Activated naive CD8-positive, alpha-beta T cell treated with anti-CD3 and anti-CD28 coated beads for 36 hours (primary cell): ENCODE measurements at regions not wholly inside any gene's neighbourhood (a gene's known extent, or its start where the extent isn't known, plus 50 kb on each side); places are given as distances from the start of the nearest gene placed in this dataset.
"Not testable (repeated sequence)": the region's sequence is repeated elsewhere in the genome, so short reads cannot be mapped to it uniquely, and the experiment has no call there.

Experiments used
- DNase-seq: peaks from one replicate; pipeline ENCODE4 v3.0.0; 2021
- H3K27ac Mint-ChIP-seq: one replicate; pipeline ENCODE4 v1.8.0; 2022; ENCODE audit warnings: mild to moderate bottlenecking, moderate library complexity, mixed read lengths
- H3K27me3 Mint-ChIP-seq: one replicate; pipeline ENCODE4 v1.8.0; 2022; ENCODE audit warnings: mild to moderate bottlenecking, mixed read lengths
- H3K36me3 Mint-ChIP-seq: one replicate; pipeline ENCODE4 v1.8.0; 2021; ENCODE audit warnings: mild to moderate bottlenecking, mixed read lengths
- H3K4me1 Mint-ChIP-seq: one replicate; pipeline ENCODE4 v1.8.0; 2021; ENCODE audit warnings: mixed read lengths
- H3K4me3 Mint-ChIP-seq: one replicate; pipeline ENCODE4 v1.8.0; 2022; ENCODE audit warnings: mild to moderate bottlenecking, moderate library complexity, mixed read lengths
- H3K9me3 Mint-ChIP-seq: one replicate; pipeline ENCODE4 v1.8.0; 2022; ENCODE audit warnings: mixed read lengths

DNA sequence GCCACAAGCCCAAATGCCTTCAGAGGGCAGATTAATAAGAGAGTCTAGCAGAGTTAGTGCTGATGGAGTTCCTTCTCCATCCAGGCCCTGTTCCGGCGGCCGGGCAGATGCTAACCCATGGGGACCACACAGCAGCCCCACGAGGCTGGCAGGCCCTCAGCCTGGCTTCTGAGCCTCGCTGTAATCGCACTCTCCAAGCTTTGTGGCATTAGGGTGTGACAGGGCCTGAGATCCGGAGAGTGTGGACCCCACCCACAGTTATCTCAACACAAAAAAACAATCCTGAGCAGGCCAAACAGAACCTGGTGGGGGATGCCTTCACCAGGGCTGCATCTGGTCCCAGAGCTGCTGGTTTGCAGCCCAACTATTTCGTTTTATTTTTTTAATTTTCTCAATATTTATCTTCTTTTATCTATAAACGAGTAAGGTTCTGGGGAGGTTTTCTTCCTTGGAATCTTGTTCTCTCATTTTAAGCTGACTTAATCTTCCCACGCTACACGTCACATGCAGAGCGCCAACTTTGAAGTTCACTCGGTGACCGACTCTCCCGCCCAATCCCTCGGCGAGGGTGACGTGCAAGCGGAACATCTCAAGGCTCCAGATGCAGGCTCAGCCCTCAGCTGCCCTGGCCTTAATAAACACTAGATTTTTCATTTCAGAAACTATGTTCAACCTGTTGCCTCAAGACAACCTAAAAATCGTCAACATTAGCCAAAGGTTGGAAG is 372.4 kb downstream of the BCL2L11 start:
- H3K4me1 Mint-ChIP-seq, H3K36me3 Mint-ChIP-seq, H3K27me3 Mint-ChIP-seq, H3K9me3 Mint-ChIP-seq, DNase-seq, H3K27ac Mint-ChIP-seq, H3K4me3 Mint-ChIP-seq: not testable (repeated sequence)

DNA sequence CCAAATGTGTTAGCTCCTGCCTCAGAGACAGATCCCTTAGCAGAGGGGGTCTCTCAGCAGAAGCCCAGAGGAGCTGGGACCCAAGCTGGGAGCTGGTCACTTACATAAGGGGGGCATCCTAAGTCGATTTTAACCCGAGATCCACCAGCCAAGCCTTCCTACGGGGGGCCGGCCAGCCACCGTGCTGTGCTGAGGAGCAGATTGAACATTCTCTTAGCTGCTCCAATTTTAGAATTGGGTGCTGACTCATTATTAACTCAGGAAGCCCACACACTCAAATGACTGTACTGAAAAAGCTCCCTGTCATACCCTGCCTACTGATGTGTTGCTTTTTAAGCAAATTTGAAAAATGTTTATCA is 373.0 kb downstream of the BCL2L11 start:
- not testable (repeated sequence) for DNase-seq, H3K9me3 Mint-ChIP-seq, H3K36me3 Mint-ChIP-seq, H3K27me3 Mint-ChIP-seq, H3K4me1 Mint-ChIP-seq
- Mint-ChIP-seq H3K27ac (peak overlapping the region; percentile 25), H3K4me3 (peak overlapping the region; percentile 59)

DNA sequence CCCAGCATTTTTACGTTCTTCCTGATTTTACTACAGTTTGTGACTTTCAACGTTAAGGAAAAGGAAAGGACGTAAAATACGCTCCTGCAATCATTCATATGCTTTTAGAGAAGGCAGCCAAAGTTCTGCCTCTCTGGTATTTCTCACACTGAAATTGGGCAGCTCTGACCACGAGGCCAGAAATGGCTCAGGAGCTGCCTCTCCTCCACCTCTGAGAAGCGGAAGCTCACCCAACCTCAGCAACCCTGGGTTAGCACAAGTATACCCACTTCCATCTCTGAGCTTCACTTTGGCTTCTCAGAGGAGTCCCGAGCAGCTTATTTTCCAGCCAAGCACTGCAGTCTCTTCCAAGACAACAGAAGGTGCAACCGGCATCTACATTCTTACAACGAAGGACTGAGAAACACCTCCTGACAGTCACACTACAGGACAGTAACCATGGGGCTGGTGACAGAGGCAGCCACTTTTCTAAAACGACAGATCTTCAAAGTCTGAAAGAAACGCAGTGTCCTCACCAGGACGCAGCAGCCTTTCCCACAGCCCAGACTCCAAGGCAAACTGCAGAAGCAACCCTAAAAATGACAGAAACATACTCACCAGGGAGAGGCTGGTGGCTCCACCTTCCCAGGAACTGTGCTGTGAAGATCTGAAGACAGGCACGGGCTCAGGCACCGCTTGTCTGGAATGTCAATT is 373.7 kb downstream of the BCL2L11 start:
- H3K27ac Mint-ChIP-seq, H3K4me1 Mint-ChIP-seq, H3K4me3 Mint-ChIP-seq, H3K36me3 Mint-ChIP-seq, H3K27me3 Mint-ChIP-seq, DNase-seq, H3K9me3 Mint-ChIP-seq: not testable (repeated sequence)

DNA sequence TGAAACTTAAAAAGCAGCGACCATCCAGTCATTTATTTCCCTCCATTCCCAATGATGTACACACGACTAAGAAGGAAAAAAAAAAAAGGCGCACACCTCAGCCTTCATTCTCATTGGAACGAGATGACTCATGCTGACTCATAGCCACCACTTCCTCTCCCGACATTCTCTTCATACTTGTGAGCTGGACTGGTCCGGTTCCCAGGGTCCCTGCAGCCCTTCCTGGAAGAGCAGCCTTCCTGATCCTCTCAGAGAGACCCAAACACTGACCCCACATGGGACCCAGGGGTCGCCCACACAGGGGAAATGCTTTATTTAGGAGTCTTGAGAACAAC is 374.2 kb downstream of the BCL2L11 start:
- H3K9me3 Mint-ChIP-seq, H3K4me3 Mint-ChIP-seq, H3K27ac Mint-ChIP-seq, H3K4me1 Mint-ChIP-seq, H3K36me3 Mint-ChIP-seq, H3K27me3 Mint-ChIP-seq, DNase-seq: not testable (repeated sequence)

DNA sequence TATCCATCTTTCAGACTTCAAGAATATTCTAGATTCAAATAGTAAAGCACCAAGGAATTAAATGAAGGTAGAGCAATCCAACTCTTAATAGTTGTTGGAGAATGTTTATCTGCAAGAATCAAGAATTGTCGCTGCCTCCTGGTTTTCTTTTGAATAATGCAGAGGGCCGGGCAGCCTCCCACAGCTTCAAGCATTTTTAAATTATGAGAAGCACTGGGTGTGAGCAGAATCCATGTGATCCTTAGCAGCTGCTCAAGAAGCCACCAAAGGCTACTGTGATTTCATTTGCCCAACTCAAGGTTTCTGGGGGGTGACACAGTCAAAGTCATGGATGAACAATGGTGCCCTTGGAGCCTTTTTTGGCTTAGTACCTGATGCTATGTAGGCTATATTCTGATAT is 374.9 kb downstream of the BCL2L11 start:
- H3K4me1 Mint-ChIP-seq, H3K36me3 Mint-ChIP-seq, H3K27ac Mint-ChIP-seq, H3K9me3 Mint-ChIP-seq, H3K4me3 Mint-ChIP-seq, DNase-seq, H3K27me3 Mint-ChIP-seq: not testable (repeated sequence)

DNA sequence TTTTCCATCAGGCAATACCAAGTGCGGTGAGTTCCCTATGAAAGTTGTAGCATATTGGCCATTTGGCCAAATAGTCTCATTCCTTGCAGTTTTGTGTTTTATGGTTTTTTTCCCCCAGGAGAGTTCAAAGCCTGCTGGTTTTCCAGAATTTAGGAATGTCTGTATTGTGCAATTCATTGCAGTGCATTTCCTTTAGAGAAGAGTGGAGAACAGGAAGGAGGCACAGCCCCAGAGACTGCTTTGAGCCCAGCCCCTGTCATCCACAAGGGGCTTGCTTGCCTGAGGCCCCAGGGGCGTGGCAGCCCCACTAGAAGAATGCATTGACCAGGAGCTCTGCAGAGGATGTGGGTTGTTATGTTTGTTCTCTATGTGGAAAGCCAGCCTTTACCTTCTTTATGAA is 375.5 kb downstream of the BCL2L11 start:
- H3K36me3 Mint-ChIP-seq, H3K4me3 Mint-ChIP-seq, H3K4me1 Mint-ChIP-seq, H3K27me3 Mint-ChIP-seq, H3K27ac Mint-ChIP-seq, DNase-seq, H3K9me3 Mint-ChIP-seq: not testable (repeated sequence)

DNA sequence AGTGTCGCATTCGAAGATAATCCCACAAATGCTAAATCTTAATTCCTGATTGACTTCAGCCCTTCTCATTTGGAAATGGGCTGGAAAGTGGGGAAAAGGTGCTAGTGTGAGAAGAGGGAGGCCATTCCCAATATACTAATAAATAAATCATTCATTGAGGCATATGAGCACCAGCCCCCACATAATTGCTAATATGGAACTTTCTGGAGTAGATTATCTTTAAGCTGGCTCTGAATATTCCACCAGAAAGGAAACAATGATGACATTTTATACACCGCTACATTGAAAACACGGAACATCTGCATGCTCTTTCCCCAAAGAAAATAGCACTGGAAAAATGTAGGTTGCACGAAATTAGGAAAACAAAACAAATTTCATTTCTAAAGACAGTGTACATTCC is 376.1 kb downstream of the BCL2L11 start:
- not testable (repeated sequence) for H3K4me1 Mint-ChIP-seq, H3K4me3 Mint-ChIP-seq, H3K27me3 Mint-ChIP-seq, H3K36me3 Mint-ChIP-seq, H3K9me3 Mint-ChIP-seq, H3K27ac Mint-ChIP-seq, DNase-seq

DNA sequence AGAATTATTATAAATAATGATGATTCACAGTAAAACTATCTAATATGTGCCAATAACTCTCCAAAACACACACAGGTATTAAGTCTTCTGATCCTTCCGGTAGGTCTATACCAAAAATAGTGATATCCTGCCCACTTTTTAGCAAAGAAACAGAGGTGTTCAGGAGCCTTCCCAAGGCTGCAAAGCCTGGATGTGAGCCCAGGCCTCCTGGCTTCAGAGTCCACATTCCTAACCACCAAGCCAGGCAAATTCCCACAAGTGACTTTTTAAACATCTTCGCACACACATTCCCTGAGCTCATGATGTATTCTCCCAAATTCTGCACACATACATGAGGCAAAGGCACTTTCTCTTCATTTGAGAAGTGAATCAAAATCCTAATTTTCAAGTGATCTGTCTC is 376.6 kb downstream of the BCL2L11 start:
- not testable (repeated sequence) for H3K36me3 Mint-ChIP-seq, H3K4me3 Mint-ChIP-seq, H3K9me3 Mint-ChIP-seq, H3K27ac Mint-ChIP-seq, H3K27me3 Mint-ChIP-seq, H3K4me1 Mint-ChIP-seq, DNase-seq

DNA sequence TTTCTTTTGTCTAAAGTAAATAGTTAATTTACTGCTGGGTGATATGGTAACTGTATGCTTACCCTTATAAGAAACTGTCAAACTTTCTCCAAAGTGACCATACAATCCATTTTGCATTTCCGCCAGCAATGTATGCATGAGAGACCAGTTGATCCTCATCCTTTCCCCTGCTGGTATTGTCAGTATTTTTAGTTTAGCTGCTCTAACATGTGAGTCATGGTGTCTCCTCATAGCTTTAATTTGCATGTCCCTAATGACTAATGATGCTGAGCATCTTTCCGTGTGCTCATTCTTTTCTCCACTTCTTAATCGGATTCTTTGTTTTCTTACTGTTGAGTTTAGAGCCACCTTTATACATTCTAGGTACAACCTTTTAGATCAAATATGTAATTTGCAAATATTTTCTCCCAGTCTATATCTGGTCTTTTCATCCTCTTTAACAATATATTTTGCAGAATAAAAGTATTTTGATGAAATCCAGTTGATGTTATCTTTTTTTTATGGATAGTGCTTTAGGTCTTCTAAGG is 379.9 kb downstream of the BCL2L11 start:
- H3K36me3 Mint-ChIP-seq, H3K27me3 Mint-ChIP-seq, H3K9me3 Mint-ChIP-seq, H3K4me1 Mint-ChIP-seq, H3K4me3 Mint-ChIP-seq, DNase-seq, H3K27ac Mint-ChIP-seq: not testable (repeated sequence)

DNA sequence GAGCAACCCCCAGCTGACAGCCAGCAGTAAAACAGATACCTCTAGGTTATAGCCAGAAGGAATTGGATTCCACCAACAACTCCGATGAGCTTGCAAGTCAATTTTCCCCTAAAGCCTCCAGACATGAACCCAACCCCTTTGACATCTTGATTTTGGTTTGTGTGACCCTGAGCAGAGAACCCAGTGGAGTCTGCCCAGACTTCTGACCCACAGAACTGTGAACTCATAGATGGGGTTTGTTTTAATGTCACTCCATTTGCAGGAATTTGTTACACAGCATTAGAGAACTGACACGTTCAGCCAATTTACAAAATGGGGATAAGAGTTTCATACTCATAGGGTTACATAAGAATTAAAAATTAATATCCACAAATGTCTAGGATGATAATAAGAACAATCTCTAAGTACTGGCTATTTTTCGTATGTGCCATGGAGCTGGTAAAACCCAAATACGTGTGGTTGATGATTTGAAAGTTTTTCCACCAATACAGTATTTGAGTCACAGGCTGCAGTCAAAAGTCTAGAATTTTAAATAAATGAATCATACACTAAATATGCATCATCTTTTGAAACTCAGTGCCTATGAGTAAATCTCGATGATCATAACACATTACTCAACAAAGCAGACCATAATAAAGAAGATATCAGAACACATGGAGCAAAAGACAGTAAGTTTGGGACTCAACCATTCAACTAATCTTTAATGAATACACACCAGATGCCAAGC is 380.0 kb downstream of the ANAPC1 start:
- DNase-seq, H3K9me3 Mint-ChIP-seq, H3K36me3 Mint-ChIP-seq, H3K27me3 Mint-ChIP-seq, H3K4me3 Mint-ChIP-seq: not testable (repeated sequence)
- H3K4me1 Mint-ChIP-seq, result peaks cover 12% of the 10 kb centered on the region
- H3K27ac Mint-ChIP-seq, result peak overlapping the region; percentile 67

DNA sequence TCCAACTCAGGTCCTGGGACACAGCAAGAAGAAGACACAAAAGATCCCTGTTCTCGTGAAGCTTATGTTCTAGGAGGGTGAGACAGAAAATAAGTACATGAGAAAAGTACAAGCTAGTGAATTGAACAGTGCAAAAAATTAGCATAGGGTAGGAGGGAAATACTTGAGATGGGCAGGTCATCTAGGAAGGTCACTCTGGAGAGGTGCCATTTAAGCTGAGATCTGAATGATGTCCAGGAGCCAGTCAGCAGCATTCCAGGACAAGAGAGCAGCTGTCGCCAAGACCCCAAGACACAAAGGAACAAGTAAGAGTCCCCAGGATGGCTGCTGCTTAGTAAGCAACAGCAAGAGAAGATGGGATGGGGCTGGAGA is 379.4 kb downstream of the ANAPC1 start:
- H3K27ac Mint-ChIP-seq, result peak overlapping the region; percentile 67

DNA sequence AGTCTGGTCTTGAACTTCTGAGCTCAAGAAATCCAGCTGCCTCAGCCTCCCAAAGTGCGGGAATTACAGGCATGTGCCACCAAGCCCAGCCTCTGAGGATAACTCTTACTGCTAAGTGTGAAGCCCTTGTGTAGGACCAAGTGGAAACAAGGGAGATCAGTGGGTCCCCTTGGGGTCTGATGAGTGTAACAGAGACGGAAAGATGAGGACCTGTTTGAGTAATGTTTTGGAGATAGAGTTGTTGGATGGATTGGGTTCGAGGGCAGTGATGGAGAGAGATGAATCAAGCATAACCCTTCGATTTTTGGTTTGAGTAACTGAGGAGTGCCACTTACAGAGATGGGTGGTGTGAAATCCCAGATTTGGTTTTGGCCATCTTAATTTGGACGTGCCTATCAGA is 378.7 kb downstream of the ANAPC1 start:
- H3K9me3 Mint-ChIP-seq, H3K36me3 Mint-ChIP-seq, DNase-seq, H3K27me3 Mint-ChIP-seq, H3K4me3 Mint-ChIP-seq, H3K27ac Mint-ChIP-seq: not testable (repeated sequence)
- peaks cover 12% of the 10 kb centered on the region for H3K4me1 Mint-ChIP-seq

More for the DNA sequence above, 379.4 kb downstream of the ANAPC1 start:
- H3K36me3 Mint-ChIP-seq, H3K27me3 Mint-ChIP-seq, H3K9me3 Mint-ChIP-seq, H3K4me3 Mint-ChIP-seq, DNase-seq: not testable (repeated sequence)
- H3K4me1 Mint-ChIP-seq, result peaks cover 12% of the 10 kb centered on the region

DNA sequence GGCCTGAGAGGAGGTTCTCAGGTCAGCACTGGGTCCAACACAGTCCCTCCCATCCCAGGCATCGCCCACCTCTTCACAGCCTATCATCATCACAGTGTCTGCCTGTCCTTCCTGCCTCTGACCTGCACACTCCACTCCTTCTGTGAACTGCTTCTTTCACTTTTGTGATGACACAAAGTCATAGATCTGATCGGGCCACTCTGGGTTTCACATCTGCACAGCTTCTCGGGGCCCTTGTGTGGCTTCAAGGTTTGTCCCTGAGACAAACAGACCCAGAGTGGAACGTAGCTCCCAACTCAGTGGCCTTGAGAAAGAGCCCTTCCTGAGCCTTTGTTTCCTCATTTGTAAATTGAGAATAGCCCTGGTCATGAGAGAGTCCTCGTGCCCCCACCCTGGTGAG is 377.1 kb downstream of the ANAPC1 start:
- H3K4me1 Mint-ChIP-seq, result peaks cover 12% of the 10 kb centered on the region
- DNase-seq, result peak; percentile 14
- not testable (repeated sequence) for H3K27ac Mint-ChIP-seq, H3K9me3 Mint-ChIP-seq, H3K4me3 Mint-ChIP-seq, H3K36me3 Mint-ChIP-seq, H3K27me3 Mint-ChIP-seq

DNA sequence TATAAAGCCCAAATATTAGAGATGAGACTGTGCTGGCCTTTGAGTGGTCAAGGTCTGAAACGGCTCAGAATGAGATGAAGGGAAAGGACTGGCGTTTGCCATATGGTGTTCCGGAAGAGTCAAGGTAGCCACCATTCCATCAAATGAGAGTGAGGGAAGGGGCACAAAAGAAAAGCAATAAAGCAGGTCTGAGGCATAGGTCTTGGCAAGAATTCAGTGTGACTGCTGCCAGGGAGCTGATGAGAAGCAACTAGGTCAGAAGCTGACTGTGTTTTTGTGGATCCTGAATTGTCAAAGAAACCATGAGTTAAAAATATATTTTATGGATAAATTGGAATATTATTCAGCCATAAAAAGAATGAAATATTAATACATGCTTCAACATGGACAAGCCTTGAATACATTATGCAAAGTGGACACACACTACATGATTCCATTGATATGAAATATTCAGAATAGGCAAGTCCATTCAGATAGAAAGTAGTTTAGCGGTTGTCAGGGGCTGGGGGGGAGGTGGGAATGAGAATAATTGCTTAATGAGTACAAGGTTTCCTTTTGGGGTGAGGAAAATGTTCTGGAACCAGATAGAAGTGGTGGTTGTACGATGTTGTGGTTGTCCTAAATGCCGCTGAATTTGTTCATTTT is 374.6 kb downstream of the ANAPC1 start:
- H3K27me3 Mint-ChIP-seq, result peaks cover 11% of the 10 kb centered on the region
- not testable (repeated sequence) for H3K36me3 Mint-ChIP-seq, H3K9me3 Mint-ChIP-seq

DNA sequence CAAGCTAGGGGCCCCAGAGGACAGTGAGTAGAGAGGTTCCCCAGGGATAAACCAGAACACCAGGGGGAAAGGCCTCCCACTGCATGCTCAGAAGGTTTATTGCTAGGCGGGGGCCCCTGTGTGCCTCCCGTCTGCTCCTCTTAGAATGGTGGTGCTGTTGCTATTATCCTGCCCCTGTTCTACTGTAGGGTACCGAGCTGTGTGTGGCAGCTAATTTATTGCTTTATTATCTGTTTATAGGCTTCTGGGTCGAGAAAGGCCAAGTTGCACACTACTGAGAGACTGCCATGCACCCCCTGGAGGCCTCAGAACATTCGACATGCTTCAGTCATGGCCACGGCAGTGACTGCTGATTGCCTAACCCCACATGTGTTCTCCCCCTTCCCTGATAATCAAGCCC is 373.6 kb downstream of the ANAPC1 start:
- H3K4me1 Mint-ChIP-seq, H3K36me3 Mint-ChIP-seq, H3K4me3 Mint-ChIP-seq, DNase-seq, H3K27me3 Mint-ChIP-seq, H3K9me3 Mint-ChIP-seq, H3K27ac Mint-ChIP-seq: not testable (repeated sequence)

More for the DNA sequence above, 374.6 kb downstream of the ANAPC1 start:
- H3K4me1 Mint-ChIP-seq, result peaks cover 12% of the 10 kb centered on the region
- not testable (repeated sequence) for DNase-seq, H3K27ac Mint-ChIP-seq, H3K4me3 Mint-ChIP-seq
